Ishikawa (cell line): ENCODE measurements at regions not wholly inside any gene's neighbourhood (a gene's known extent, or its start where the extent isn't known, plus 50 kb on each side); places are given as distances from the start of the nearest gene placed in this dataset.

ENCODE experiments used
- CEBPB ChIP-seq: IDR thresholded peaks from 2 replicates; pipeline ENCODE4 v1.6.1; 2012
- CREB1 ChIP-seq: IDR thresholded peaks from 2 replicates; pipeline ENCODE4 v1.6.1; 2012; ENCODE audit warnings: low read depth
- EGR1 ChIP-seq: IDR thresholded peaks from 2 replicates; pipeline ENCODE4 v1.6.1; 2012
- EP300 ChIP-seq: IDR thresholded peaks from 2 replicates; pipeline ENCODE4 v1.6.1; 2012; ENCODE audit warnings: borderline replicate concordance
- FOXM1 ChIP-seq: IDR thresholded peaks from 2 replicates; pipeline ENCODE4 v1.6.1; 2012; ENCODE audit warnings: low read depth, borderline replicate concordance
- MAX ChIP-seq: IDR thresholded peaks from 2 replicates; pipeline ENCODE4 v1.6.1; 2012
- NFIC ChIP-seq: IDR thresholded peaks from 2 replicates; pipeline ENCODE4 v1.6.1; 2012
- REST ChIP-seq: IDR thresholded peaks from 2 replicates; pipeline ENCODE4 v1.6.1; 2012; ENCODE audit warnings: low read depth, mild to moderate bottlenecking
- TAF1 ChIP-seq: IDR thresholded peaks from 2 replicates; pipeline ENCODE4 v1.6.1; 2012; ENCODE audit warnings: low read depth, mild to moderate bottlenecking
- TCF12 ChIP-seq: IDR thresholded peaks from 2 replicates; pipeline ENCODE4 v1.6.1; 2012; ENCODE audit warnings: low read depth
- TEAD4 ChIP-seq: IDR thresholded peaks from 2 replicates; pipeline ENCODE4 v1.6.1; 2012
- USF1 ChIP-seq: IDR thresholded peaks from 2 replicates; pipeline ENCODE4 v1.6.1; 2012
- YY1 ChIP-seq: IDR thresholded peaks from 2 replicates; pipeline ENCODE4 v1.6.1; 2012; ENCODE audit warnings: low read depth
- ZBTB7A ChIP-seq: IDR thresholded peaks from 2 replicates; pipeline ENCODE4 v1.6.1; 2012; ENCODE audit warnings: low read depth

- TF ChIP-seq ZBTB7A (no peak), USF1 (no peak), TAF1 (no peak), TCF12 (no peak), EP300 (no peak), CREB1 (no peak), CEBPB (no peak), EGR1 (no peak), MAX (no peak)
These were observed 274.6 kb upstream of the DPP10 start for GRCh38 chr2:114167799-114168198.

GRCh38 chr2:114170070-114170469 is 272.4 kb upstream of the DPP10 start:
- TF ChIP-seq REST: no peak
- no peak for TF ChIP-seq TCF12
- no peak for TF ChIP-seq MAX
- TF ChIP-seq TEAD4: no peak
- no peak for TF ChIP-seq NFIC
- TF ChIP-seq EGR1: no peak
- TF ChIP-seq CEBPB: no peak
- no peak for TF ChIP-seq FOXM1
- TF ChIP-seq YY1: no peak
- no peak for TF ChIP-seq USF1

GRCh38 chr2:114175507-114175906 is 266.9 kb upstream of the DPP10 start:
- TF ChIP-seq TEAD4: no peak
- no peak for TF ChIP-seq TAF1
- TF ChIP-seq TCF12: no peak
- no peak for TF ChIP-seq CEBPB
- TF ChIP-seq USF1: no peak
- TF ChIP-seq REST: no peak
- no peak for TF ChIP-seq EP300
- TF ChIP-seq ZBTB7A: no peak

- TF ChIP-seq EGR1 (no peak), CREB1 (no peak), TEAD4 (no peak), NFIC (no peak), TAF1 (no peak), MAX (no peak), FOXM1 (no peak)
These were observed 256.9 kb upstream of the DPP10 start for GRCh38 chr2:114185501-114185900.

- no peak for TF ChIP-seq TCF12
- TF ChIP-seq REST: no peak
- no peak for TF ChIP-seq YY1
- TF ChIP-seq CEBPB: no peak
- TF ChIP-seq MAX: no peak
- TF ChIP-seq ZBTB7A: no peak
- TF ChIP-seq TEAD4: no peak
- TF ChIP-seq NFIC: no peak
- no peak for TF ChIP-seq TAF1
- TF ChIP-seq EGR1: no peak
These were observed 250.1 kb upstream of the DPP10 start for GRCh38 chr2:114192362-114192761.
